ENCODE measurements at regions not wholly inside any gene's neighbourhood (a gene's known extent, or its start where the extent isn't known, plus 50 kb on each side); places are given as distances from the start of the nearest gene placed in this dataset.

- ATAC-seq (ENCODE audit: low read depth) (no peak), DNase-seq (no peak)
- TF ChIP-seq, protein P1, sequence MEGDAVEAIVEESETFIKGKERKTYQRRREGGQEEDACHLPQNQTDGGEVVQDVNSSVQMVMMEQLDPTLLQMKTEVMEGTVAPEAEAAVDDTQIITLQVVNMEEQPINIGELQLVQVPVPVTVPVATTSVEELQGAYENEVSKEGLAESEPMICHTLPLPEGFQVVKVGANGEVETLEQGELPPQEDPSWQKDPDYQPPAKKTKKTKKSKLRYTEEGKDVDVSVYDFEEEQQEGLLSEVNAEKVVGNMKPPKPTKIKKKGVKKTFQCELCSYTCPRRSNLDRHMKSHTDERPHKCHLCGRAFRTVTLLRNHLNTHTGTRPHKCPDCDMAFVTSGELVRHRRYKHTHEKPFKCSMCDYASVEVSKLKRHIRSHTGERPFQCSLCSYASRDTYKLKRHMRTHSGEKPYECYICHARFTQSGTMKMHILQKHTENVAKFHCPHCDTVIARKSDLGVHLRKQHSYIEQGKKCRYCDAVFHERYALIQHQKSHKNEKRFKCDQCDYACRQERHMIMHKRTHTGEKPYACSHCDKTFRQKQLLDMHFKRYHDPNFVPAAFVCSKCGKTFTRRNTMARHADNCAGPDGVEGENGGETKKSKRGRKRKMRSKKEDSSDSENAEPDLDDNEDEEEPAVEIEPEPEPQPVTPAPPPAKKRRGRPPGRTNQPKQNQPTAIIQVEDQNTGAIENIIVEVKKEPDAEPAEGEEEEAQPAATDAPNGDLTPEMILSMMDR (IDR thresholded peaks at IDR 0.05): no peak
- no peak overlapping the region for H3K4me3 Mint-ChIP-seq
- H3K4me1 Mint-ChIP-seq: peaks cover 4% of the 10 kb centered on the region
- no peaks in the 10 kb centered on the region for H3K27me3 Mint-ChIP-seq
- CTCF ChIA-PET: no interaction called here
- H3K9me3 Mint-ChIP-seq: peaks cover 3% of the 10 kb centered on the region
- intact Hi-C loops (cut with micrococcal nuclease): no loop called here
- no peak overlapping the region for H3K27ac Mint-ChIP-seq
- POLR2A ChIA-PET: no interaction called here
- no peaks in the 10 kb centered on the region for H3K36me3 Mint-ChIP-seq (ENCODE audit: low read depth)
Observed at GRCh38 chrX:113586281-113586898, 745.8 kb upstream of the AMOT start.

DNA sequence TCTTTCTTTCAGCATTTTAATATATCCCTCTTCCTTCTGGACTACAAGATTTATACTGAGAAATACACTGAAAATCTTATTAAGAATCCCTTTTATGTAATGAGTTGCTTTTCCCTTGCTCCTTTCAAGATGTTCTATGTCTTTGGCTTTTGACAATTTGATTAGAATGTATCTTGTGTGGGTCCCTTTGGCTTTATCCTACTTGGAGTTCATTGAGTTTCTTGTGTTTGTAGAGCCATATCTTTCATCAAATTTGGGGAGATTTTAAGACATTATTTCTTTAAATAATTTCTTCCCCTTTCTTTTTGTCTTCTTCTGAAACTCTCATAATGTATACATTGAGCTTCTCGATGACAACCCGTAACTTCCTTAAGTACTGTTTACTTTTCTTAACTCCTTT is 739.9 kb upstream of the AMOT start:
- DNase-seq (no peak), ATAC-seq (ENCODE audit: low read depth) (no peak)
- ChIA-PET POLR2A (no interaction called here), CTCF (no interaction called here)
- no peaks in the 10 kb centered on the region for H3K36me3 Mint-ChIP-seq (ENCODE audit: low read depth)
- no peaks in the 10 kb centered on the region for H3K4me1 Mint-ChIP-seq
- no peak overlapping the region for H3K4me3 Mint-ChIP-seq
- H3K27me3 Mint-ChIP-seq: no peaks in the 10 kb centered on the region
- TF ChIP-seq, protein P1 (IDR thresholded peaks at IDR 0.05): no peak
- H3K9me3 Mint-ChIP-seq: peaks cover 3% of the 10 kb centered on the region
- H3K27ac Mint-ChIP-seq: no peak overlapping the region
- intact Hi-C loops (cut with micrococcal nuclease): no loop called here

DNA sequence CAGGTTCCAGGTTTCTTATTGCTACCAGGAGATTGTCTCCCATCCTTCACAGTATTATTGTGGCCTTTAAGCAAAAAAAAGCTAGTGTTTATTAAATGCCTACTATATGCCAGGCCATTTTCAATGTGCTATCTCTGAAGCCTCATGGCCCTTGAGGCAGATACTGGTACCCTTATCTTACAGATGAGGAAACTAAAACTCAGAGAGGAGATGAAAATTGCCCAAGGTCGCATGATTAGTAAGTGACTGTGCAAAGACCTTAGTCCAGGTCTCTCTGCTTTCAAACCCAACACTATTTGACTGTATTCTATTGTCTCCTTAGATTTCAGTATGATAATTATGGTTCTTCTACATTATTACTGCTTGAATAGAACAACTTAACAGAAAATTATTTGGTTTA is 717.9 kb upstream of the AMOT start:
- Mint-ChIP-seq H3K36me3 (ENCODE audit: low read depth) (no peaks in the 10 kb centered on the region), H3K27me3 (no peaks in the 10 kb centered on the region), H3K4me1 (no peaks in the 10 kb centered on the region), H3K9me3 (no peaks in the 10 kb centered on the region), H3K4me3 (no peak overlapping the region), H3K27ac (no peak overlapping the region)
- POLR2A ChIA-PET: no interaction called here
- DNase-seq (no peak), ATAC-seq (ENCODE audit: low read depth) (no peak)
- CTCF ChIA-PET: no interaction called here
- TF ChIP-seq, protein P1 (IDR thresholded peaks at IDR 0.05): no peak
- intact Hi-C loops (cut with micrococcal nuclease): no loop called here

DNA sequence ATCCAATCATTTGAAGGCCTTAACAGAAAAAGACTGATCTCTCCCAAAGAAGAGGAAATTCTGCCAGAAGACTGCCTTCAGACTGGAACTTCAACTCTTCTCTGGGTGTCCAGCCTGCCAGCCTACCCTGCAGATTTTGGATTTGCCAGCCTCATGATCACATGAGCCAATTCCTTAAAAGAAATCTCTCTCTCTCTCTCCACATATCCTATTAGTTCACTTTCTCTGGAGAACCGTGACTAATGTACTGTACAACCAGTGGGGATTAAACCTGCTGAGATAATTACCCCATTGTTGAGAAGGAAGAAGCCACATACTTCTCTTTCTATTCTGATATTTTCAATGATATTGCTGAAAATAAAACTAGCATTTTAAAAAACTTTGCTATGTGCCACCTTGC is 711.3 kb upstream of the AMOT start:
- DNase-seq (no peak), ATAC-seq (ENCODE audit: low read depth) (no peak)
- no peaks in the 10 kb centered on the region for H3K4me1 Mint-ChIP-seq
- ChIA-PET CTCF (no interaction called here), POLR2A (no interaction called here)
- no peak overlapping the region for H3K27ac Mint-ChIP-seq
- no peak overlapping the region for H3K4me3 Mint-ChIP-seq
- H3K9me3 Mint-ChIP-seq: no peaks in the 10 kb centered on the region
- TF ChIP-seq, protein P1 (IDR thresholded peaks at IDR 0.05): no peak
- no peaks in the 10 kb centered on the region for H3K36me3 Mint-ChIP-seq (ENCODE audit: low read depth)
- H3K27me3 Mint-ChIP-seq: no peaks in the 10 kb centered on the region
- intact Hi-C loops (cut with micrococcal nuclease): no loop called here

DNA sequence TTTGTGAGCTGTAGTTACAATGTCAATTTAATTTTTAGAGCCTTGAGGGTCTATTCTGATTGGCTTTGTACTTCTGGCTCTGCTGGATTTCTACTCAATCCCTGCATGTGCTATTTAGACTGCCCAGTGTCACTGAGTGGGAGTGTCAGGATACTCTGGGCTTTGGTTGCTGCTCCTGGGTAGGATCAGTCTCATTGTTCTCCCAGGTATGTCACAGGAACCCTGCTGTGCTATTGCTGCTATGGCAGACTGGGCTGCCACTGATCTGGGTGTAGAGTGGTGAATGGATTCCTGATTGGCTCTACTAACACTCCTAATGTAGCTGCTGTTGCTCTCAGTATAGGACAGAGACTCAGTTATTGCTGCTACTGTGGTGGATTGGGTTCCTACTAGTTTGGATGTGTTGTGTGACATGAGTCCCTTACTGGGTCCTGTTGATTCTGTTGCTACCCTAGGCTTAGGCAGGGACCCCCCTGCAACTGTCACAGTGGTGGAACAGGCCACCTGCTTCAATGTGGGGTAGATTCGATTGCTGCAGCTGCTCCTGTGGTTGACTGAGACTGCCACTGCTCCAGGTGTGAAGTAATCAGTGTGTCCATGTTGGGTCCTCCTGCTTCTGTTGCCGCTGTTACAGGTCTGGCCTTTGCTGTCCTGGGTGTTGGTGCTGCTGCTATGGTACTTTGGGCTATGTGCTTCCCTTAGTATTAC is 707.8 kb upstream of the AMOT start:
- CTCF ChIA-PET: no interaction called here
- POLR2A ChIA-PET: no interaction called here
- ATAC-seq (ENCODE audit: low read depth): no peak
- H3K4me3 Mint-ChIP-seq: no peak overlapping the region
- H3K9me3 Mint-ChIP-seq: no peaks in the 10 kb centered on the region
- H3K36me3 Mint-ChIP-seq (ENCODE audit: low read depth): no peaks in the 10 kb centered on the region
- DNase-seq: no peak
- H3K27me3 Mint-ChIP-seq: no peaks in the 10 kb centered on the region
- H3K4me1 Mint-ChIP-seq: no peaks in the 10 kb centered on the region
- no peak overlapping the region for H3K27ac Mint-ChIP-seq
- intact Hi-C loops (cut with micrococcal nuclease): no loop called here
- TF ChIP-seq, protein P1 (IDR thresholded peaks at IDR 0.05): no peak
